Esophagus squamous epithelium (tissue), 4 donors: ENCODE measurements at regions not wholly inside any gene's neighbourhood (a gene's known extent, or its start where the extent isn't known, plus 50 kb on each side); places are given as distances from the start of the nearest gene placed in this dataset.

ENCODE experiments used
- POLR2A ChIP-seq, 4 donors: fragments of 450-650 bp; IDR thresholded peaks; one replicate each; pipeline ENCODE4 v1.6.1; 2017; ENCODE audit warnings: antibody characterized with exemption in 4 of 4, mild to moderate bottlenecking in 4 of 4, moderate library complexity in 3 of 4
- TF ChIP-seq, protein P1 (sequence below), 6 experiments: fragments of 450-650 bp in 4 of 6; fragments of 200-600 bp in 2 of 6; sonication (generic) in 2 of 6; IDR thresholded peaks; one replicate each; pipeline ENCODE4 v1.5.1; 2016 to 2019; ENCODE audit warnings: antibody characterized with exemption in 6 of 6, mild to moderate bottlenecking in 4 of 6, moderate library complexity in 4 of 6

DNA sequence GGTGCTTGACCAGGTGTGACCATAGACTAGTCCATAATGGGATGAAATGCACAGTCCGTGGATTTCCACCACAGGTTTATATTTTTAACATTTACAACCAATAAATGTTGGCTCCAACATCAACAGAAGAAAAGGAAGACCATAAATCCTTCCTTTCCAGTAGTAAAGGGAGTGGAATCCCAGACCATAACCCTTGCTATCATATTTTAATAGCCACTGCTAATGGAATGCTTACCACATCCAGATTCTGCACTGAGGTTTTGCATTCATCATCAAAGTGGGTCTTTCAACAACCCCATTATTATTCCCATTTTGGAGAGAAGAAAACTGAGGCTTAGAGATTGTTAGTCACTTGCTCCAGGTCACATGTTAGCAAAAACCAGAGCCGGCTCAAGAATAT, 106.7 kb downstream of the FOXL1 start:
- TF ChIP-seq, protein P1, sequence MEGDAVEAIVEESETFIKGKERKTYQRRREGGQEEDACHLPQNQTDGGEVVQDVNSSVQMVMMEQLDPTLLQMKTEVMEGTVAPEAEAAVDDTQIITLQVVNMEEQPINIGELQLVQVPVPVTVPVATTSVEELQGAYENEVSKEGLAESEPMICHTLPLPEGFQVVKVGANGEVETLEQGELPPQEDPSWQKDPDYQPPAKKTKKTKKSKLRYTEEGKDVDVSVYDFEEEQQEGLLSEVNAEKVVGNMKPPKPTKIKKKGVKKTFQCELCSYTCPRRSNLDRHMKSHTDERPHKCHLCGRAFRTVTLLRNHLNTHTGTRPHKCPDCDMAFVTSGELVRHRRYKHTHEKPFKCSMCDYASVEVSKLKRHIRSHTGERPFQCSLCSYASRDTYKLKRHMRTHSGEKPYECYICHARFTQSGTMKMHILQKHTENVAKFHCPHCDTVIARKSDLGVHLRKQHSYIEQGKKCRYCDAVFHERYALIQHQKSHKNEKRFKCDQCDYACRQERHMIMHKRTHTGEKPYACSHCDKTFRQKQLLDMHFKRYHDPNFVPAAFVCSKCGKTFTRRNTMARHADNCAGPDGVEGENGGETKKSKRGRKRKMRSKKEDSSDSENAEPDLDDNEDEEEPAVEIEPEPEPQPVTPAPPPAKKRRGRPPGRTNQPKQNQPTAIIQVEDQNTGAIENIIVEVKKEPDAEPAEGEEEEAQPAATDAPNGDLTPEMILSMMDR (IDR thresholded peaks at IDR 0.05) = no peak
- no peak for TF ChIP-seq POLR2A (IDR thresholded peaks at IDR 0.05)
